Gastrocnemius medialis (tissue), 4 donors: ENCODE measurements at regions not wholly inside any gene's neighbourhood (a gene's known extent, or its start where the extent isn't known, plus 50 kb on each side); places are given as distances from the start of the nearest gene placed in this dataset.

ENCODE experiments used
- ATAC-seq, 2 donors: fragments of 150-250 bp; one replicate each; pipeline ENCODE4 v1.9.1; 2016
- DNase-seq, 2 donors: peaks; one replicate each; pipeline ENCODE4 v3.0.0-alpha.2; 2019
- H3K27ac ChIP-seq, 4 donors: fragments of 200-600 bp; sonication (generic); 1 replicate in 1 of 4; 2 replicates in 3 of 4; pipeline ENCODE4 v1.5.1; 2016 to 2018; ENCODE audit warnings: mild to moderate bottlenecking in 2 of 4, moderate library complexity in 1 of 4
- H3K27me3 ChIP-seq, 3 donors: fragments of 200-600 bp; sonication (generic) in 2 of 3; 1 replicate in 1 of 3; 2 replicates in 2 of 3; pipeline versions ENCODE4 v1.5.1 to v1.6.0; 2016 to 2019; ENCODE audit warnings: mild to moderate bottlenecking in 1 of 3, moderate library complexity in 1 of 3
- H3K36me3 ChIP-seq, 2 donors: fragments of 200-600 bp; sonication (generic) in 1 of 2; one replicate each; pipeline ENCODE4 v1.5.1; 2017 to 2018
- H3K4me1 ChIP-seq, 2 donors: fragments of 200-600 bp; sonication (generic) in 1 of 2; one replicate each; pipeline ENCODE4 v1.5.1; 2016 to 2017; ENCODE audit warnings: mild to moderate bottlenecking in 2 of 2
- H3K4me3 ChIP-seq, 4 donors: fragments of 200-600 bp; sonication (generic) in 3 of 4; 1 replicate in 1 of 4; 2 replicates in 3 of 4; pipeline ENCODE4 v1.5.1; 2016 to 2019; ENCODE audit warnings: mild to moderate bottlenecking in 2 of 4
- H3K9me3 ChIP-seq, 3 donors: fragments of 200-600 bp; sonication (generic) in 2 of 3; 1 replicate in 1 of 3; 2 replicates in 2 of 3; pipeline ENCODE4 v1.5.1; 2016 to 2019
- POLR2A ChIP-seq, 2 donors: fragments of 450-650 bp; IDR thresholded peaks; one replicate each; pipeline ENCODE4 v1.6.1; 2017; ENCODE audit warnings: antibody characterized with exemption in 2 of 2, mild to moderate bottlenecking in 2 of 2, moderate library complexity in 2 of 2
- in situ Hi-C, 4 donors: fragments of 200-750 bp; cut with MboI; loops; one replicate each; pipeline versions ENCODE4 v1.15.0 to v1.8.0; 2017; ENCODE audit warnings: low sequenced_read_pairs in 4 of 4
- intact Hi-C: fragments of 100-400 bp; cut with DNase I; formaldehyde crosslinking; loops from one replicate; pipeline ENCODE4 v1.15.1; 2023; ENCODE audit warnings: low total_unique reads
- TF ChIP-seq, protein P1 (sequence below), 5 experiments: fragments of 450-650 bp in 3 of 5; fragments of 200-600 bp in 2 of 5; sonication (generic) in 2 of 5; IDR thresholded peaks in 4 of 5; conservative IDR thresholded peaks in 1 of 5; 1 replicate in 4 of 5; 2 replicates in 1 of 5; pipeline ENCODE4 v1.5.1; 2016 to 2019; ENCODE audit warnings: antibody characterized with exemption in 5 of 5, mild to moderate bottlenecking in 3 of 5, moderate library complexity in 3 of 5

DNA sequence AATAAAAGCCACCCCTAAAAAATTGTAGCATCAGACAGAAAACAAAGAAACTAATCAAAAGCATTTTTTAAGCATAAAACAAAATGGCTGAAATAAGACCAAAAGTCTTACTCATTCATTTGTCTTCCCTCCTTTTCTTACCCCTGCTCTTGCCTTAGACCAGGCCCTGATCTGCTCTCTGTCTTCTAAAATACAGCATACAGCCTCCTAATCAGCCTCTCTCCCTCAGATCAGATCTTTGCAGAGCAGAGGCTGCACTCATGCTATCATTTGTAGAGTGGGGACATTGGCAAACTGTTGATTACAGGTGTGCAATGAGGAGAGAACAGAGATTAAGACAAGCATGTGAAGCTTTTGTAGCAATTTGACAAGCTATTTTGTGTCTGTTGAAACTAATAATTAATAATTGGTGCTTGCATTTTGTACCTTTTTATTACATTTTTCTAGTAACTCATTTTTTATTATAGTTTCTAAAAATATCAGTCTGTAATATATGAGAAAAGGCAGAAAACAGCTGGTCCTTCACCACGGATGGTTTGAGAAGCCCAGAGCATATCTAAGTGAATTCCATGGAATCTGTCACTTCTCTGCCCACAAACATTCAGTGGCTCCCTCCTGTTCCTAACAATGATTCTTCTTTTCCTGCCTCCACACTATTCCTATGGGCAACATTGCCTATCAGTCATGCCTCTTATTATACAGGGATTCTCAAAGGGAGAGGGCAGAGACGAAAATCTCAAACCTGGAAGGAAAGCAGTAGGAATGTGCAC is 286.2 kb upstream of the STT3B start:
- ATAC-seq (no peak), DNase-seq (no peak)
- in situ Hi-C loops (no loop called here), intact Hi-C loops (no loop called here)
- no peak for TF ChIP-seq POLR2A (IDR thresholded peaks at IDR 0.05)
- TF ChIP-seq, protein P1, sequence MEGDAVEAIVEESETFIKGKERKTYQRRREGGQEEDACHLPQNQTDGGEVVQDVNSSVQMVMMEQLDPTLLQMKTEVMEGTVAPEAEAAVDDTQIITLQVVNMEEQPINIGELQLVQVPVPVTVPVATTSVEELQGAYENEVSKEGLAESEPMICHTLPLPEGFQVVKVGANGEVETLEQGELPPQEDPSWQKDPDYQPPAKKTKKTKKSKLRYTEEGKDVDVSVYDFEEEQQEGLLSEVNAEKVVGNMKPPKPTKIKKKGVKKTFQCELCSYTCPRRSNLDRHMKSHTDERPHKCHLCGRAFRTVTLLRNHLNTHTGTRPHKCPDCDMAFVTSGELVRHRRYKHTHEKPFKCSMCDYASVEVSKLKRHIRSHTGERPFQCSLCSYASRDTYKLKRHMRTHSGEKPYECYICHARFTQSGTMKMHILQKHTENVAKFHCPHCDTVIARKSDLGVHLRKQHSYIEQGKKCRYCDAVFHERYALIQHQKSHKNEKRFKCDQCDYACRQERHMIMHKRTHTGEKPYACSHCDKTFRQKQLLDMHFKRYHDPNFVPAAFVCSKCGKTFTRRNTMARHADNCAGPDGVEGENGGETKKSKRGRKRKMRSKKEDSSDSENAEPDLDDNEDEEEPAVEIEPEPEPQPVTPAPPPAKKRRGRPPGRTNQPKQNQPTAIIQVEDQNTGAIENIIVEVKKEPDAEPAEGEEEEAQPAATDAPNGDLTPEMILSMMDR (IDR thresholded peaks at IDR 0.05 in 4 of 5, conservative IDR thresholded peaks at IDR 0.05 in 1 of 5): no peak
- Histone ChIP-seq H3K4me1 (no peaks in the 10 kb centered on the region), H3K36me3 (no peaks in the 10 kb centered on the region), H3K4me3 (no peak overlapping the region), H3K27me3 (no peaks in the 10 kb centered on the region), H3K27ac (no peak overlapping the region), H3K9me3 (no peaks in the 10 kb centered on the region)

DNA sequence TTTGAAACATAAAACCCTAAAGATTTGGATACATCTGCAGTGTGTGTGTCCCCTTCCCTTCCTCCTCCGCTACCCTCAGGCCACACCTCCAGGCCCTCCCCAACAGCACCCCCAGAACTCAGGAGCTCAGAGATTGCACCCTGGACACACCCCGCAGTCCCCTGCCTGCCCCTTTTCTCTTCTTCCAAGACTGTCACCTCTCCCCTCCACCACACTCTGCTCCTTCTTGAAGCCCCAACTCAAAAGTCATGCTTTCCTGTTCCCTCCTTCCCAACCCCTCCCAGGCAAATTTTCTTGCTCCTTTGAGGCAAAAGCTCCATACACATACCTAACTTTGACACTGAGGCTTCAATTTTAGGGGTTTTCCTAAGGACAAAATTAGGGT is 285.7 kb upstream of the STT3B start:
- no peak overlapping the region for H3K4me3 ChIP-seq
- no peak for TF ChIP-seq POLR2A (IDR thresholded peaks at IDR 0.05)
- TF ChIP-seq, protein P1 (IDR thresholded peaks at IDR 0.05 in 4 of 5, conservative IDR thresholded peaks at IDR 0.05 in 1 of 5): no peak
- H3K27me3 ChIP-seq: no peaks in the 10 kb centered on the region
- H3K4me1 ChIP-seq: no peaks in the 10 kb centered on the region
- H3K36me3 ChIP-seq: no peaks in the 10 kb centered on the region
- intact Hi-C loops: no loop called here
- no peaks in the 10 kb centered on the region for H3K9me3 ChIP-seq
- in situ Hi-C loops: no loop called here
- ATAC-seq (no peak), DNase-seq (no peak)
- no peak overlapping the region for H3K27ac ChIP-seq

DNA sequence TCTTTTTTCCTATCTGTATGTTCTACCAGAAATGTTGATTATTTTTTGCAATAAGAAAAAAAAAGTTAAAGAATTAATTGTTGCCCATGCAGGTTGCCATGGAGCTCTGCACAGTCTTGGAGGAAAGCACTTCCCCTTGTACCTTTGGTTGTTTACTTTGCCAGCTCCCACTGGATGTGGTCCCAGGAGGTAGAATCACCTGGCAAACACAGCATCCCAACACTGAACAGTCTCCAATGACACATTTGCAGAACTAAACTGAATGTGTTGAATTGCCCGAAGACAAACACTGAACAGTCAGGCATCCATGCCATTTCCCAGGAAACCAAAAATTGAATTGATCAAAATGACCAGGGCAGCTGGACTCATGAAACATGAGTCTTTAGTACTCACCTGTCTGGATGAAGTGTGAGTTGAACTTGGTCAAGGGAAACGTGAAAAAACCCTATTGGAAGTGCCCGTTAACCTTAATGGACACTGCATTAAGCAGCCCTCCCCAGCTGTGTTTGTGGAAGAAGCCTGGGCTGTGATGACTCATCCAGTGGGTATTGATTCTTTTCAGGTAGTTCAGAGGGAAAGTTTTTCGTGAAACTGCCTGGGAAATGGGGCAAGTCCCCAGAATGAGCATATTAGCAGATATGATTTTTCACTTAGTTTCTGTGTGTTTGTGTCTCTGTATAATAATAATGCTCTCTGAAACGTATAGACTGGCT is 284.7 kb upstream of the STT3B start:
- H3K36me3 ChIP-seq: no peaks in the 10 kb centered on the region
- no peak overlapping the region for H3K27ac ChIP-seq
- no peaks in the 10 kb centered on the region for H3K4me1 ChIP-seq
- no peaks in the 10 kb centered on the region for H3K9me3 ChIP-seq
- intact Hi-C loops: no loop called here
- ATAC-seq (no peak), DNase-seq (no peak)
- TF ChIP-seq, protein P1 (IDR thresholded peaks at IDR 0.05 in 4 of 5, conservative IDR thresholded peaks at IDR 0.05 in 1 of 5): no peak
- TF ChIP-seq POLR2A (IDR thresholded peaks at IDR 0.05): no peak
- no peaks in the 10 kb centered on the region for H3K27me3 ChIP-seq
- in situ Hi-C loops: no loop called here
- H3K4me3 ChIP-seq: no peak overlapping the region

DNA sequence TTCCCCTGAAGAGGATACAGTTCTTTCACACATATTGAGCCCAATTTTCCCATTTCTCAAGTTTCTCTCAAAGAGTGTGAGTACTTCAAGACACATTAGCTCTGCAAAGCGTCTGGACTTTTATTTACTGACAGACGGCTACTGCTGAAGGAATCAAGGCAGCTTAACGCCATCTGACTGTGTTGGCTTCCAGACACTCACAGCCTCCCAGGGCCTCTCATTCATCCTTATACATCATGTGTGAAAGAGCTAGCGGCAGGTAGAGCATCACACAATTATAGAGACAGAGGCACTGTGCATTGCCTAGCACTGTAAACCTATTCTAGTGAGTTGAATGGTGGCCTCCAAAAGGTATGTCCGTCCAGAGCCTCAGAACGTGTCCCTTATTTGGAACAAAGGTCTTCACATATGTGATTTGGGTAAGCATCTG is 284.1 kb upstream of the STT3B start:
- intact Hi-C loops: no loop called here
- in situ Hi-C loops: no loop called here
- no peak overlapping the region for H3K27ac ChIP-seq

More for the DNA sequence above, 284.1 kb upstream of the STT3B start:
- Histone ChIP-seq H3K4me1 (no peaks in the 10 kb centered on the region), H3K4me3 (no peak overlapping the region), H3K9me3 (no peaks in the 10 kb centered on the region), H3K27me3 (no peaks in the 10 kb centered on the region), H3K36me3 (no peaks in the 10 kb centered on the region)
- TF ChIP-seq POLR2A (IDR thresholded peaks at IDR 0.05): no peak
- TF ChIP-seq, protein P1 (IDR thresholded peaks at IDR 0.05 in 4 of 5, conservative IDR thresholded peaks at IDR 0.05 in 1 of 5): no peak
- ATAC-seq: no peak
- DNase-seq: no peak
